Calu3 (cell line): ENCODE measurements at regions not wholly inside any gene's neighbourhood (a gene's known extent, or its start where the extent isn't known, plus 50 kb on each side); places are given as distances from the start of the nearest gene placed in this dataset.
A peak's percentile ranks its signal among the peaks of the same experiment; 100 is the strongest.

ENCODE experiments used
- BruUV-seq: library from RNA; stranded (reverse); fragments of 400-500 nt; replicated peaks from 2 replicates; lab custom pipeline; 2021; lab: Mats Ljungman, UMichigan
- CTCF ChIA-PET: fragments of 300-600 bp; sonication (Branson Sonifier 250); formaldehyde crosslinking; loops from one replicate; lab custom pipeline; 2022; ENCODE audit warnings: antibody characterized with exemption; lab: Charles Lee
- DNase-seq: peaks from one replicate; pipeline ENCODE4 v3.0.0; 2022
- H3K27ac Mint-ChIP-seq: one replicate; pipeline ENCODE4 v1.8.0; 2022; ENCODE audit warnings: mixed read lengths; ENCODE audit not compliant: unreplicated experiment
- H3K27me3 Mint-ChIP-seq: one replicate; pipeline ENCODE4 v1.8.0; 2022; ENCODE audit warnings: mixed read lengths; ENCODE audit not compliant: unreplicated experiment
- H3K36me3 Mint-ChIP-seq: one replicate; pipeline ENCODE4 v1.8.0; 2022; ENCODE audit warnings: mild to moderate bottlenecking, moderate library complexity, mixed read lengths; ENCODE audit not compliant: insufficient read depth, unreplicated experiment
- H3K4me1 Mint-ChIP-seq: one replicate; pipeline ENCODE4 v1.8.0; 2022; ENCODE audit warnings: mild to moderate bottlenecking, low read depth, mixed read lengths; ENCODE audit not compliant: unreplicated experiment
- H3K4me3 Mint-ChIP-seq: one replicate; pipeline ENCODE4 v1.8.0; 2022; ENCODE audit warnings: mild to moderate bottlenecking, low read depth, moderate library complexity, mixed read lengths; ENCODE audit not compliant: unreplicated experiment
- H3K9me3 Mint-ChIP-seq: one replicate; pipeline ENCODE4 v1.8.0; 2022; ENCODE audit warnings: low read depth, mixed read lengths; ENCODE audit not compliant: unreplicated experiment
- CTCF ChIP-seq: fragments of 200-600 bp; IDR thresholded peaks from one replicate; pipeline ENCODE4 v1.8.0; 2022; ENCODE audit warnings: antibody characterized with exemption; ENCODE audit not compliant: unreplicated experiment
- intact Hi-C: fragments of 100-400 bp; cut with micrococcal nuclease; formaldehyde crosslinking; loops from one replicate; pipeline ENCODE4 v1.10.0; 2022; ENCODE audit not compliant: unreplicated experiment

GRCh38 chr2:150607390-150607811 lies 119.9 kb upstream of the RND3 start:
- DNase-seq, result no peak
- BruUV-seq, result no TSS peak
- Mint-ChIP-seq H3K36me3 (no peaks in the 10 kb centered on the region), H3K27me3 (no peaks in the 10 kb centered on the region), H3K4me3 (no peak overlapping the region), H3K4me1 (peaks cover 23% of the 10 kb centered on the region), H3K9me3 (peaks cover 2% of the 10 kb centered on the region), H3K27ac (no peak overlapping the region)
- CTCF ChIA-PET, result interaction anchor here (0.6 kb wide), 1 partner anchor 11 kb away, joined by 4 read pairs; no protein-coding TSS in a partner anchor
- TF ChIP-seq CTCF, result no peak
- intact Hi-C loops, result loop anchor here (10.0 kb wide), 1 partner anchor 833 kb away; no protein-coding TSS in a partner anchor

GRCh38 chr2:150606380-150607060 lies 119.1 kb upstream of the RND3 start:
- no peaks in the 10 kb centered on the region for H3K36me3 Mint-ChIP-seq
- peaks cover 2% of the 10 kb centered on the region for H3K9me3 Mint-ChIP-seq
- no peak for DNase-seq
- peaks cover 26% of the 10 kb centered on the region for H3K4me1 Mint-ChIP-seq
- no peak overlapping the region for H3K4me3 Mint-ChIP-seq
- H3K27me3 Mint-ChIP-seq, result no peaks in the 10 kb centered on the region
- no peak for TF ChIP-seq CTCF
- no TSS peak for BruUV-seq
- intact Hi-C loops, result loop anchor here (10.0 kb wide), 1 partner anchor 832 kb away; no protein-coding TSS in a partner anchor
- no peak overlapping the region for H3K27ac Mint-ChIP-seq
- CTCF ChIA-PET, result interaction anchor here (0.6 kb wide), 1 partner anchor 11 kb away, joined by 4 read pairs; no protein-coding TSS in a partner anchor

GRCh38 chr2:150605664-150606063 lies 118.2 kb upstream of the RND3 start:
- H3K36me3 Mint-ChIP-seq, result no peaks in the 10 kb centered on the region
- CTCF ChIA-PET, result interaction anchor here (1.0 kb wide), 1 partner anchor 79 kb away, joined by 3 read pairs; no protein-coding TSS in a partner anchor
- intact Hi-C loops, result loop anchor here (10.0 kb wide), 1 partner anchor 831 kb away; no protein-coding TSS in a partner anchor
- peaks cover 27% of the 10 kb centered on the region for H3K4me1 Mint-ChIP-seq
- no peak for TF ChIP-seq CTCF
- DNase-seq, result no peak
- no peak overlapping the region for H3K4me3 Mint-ChIP-seq
- BruUV-seq, result no TSS peak
- no peak overlapping the region for H3K27ac Mint-ChIP-seq
- no peaks in the 10 kb centered on the region for H3K27me3 Mint-ChIP-seq
- peaks cover 2% of the 10 kb centered on the region for H3K9me3 Mint-ChIP-seq

DNA sequence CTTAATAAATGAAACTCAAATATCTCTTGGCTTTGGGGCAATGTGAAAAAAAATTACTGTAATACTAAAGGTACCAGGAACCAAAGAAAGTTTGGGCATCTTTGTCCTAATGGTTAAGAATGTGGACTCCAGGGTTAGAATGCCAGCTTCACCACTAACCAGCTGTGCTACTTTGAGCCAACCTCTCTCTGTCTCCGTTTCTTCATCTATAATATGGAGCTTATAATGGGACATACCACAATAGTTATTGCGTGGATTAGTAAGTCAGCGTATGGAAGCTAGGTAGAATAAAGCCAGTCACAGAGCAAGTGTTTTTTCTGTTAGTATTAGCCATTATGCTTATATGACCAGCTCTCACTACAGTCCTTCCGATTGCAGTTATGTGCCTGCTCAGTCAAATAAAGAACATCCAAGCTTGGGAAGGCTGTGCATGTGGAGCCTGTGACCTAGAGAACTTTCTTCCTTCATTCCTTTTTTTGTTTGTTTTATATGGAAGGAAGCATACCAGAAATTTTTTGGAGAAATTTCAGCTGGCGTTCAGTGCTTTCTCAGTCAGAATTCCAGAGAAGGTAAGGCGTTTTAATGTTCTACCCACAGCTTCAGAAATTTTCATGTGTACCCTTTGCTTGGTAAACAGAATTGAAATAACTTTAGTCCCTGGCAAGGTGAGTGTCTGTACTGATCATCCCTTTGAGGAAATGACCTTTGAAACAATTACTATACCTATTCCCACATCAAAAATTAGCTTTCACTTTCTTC lies 114.0 kb upstream of the RND3 start:
- CTCF ChIA-PET, result interaction anchor here (0.5 to 1.3 kb wide), 6 partner anchors 9 to 316 kb away, joined by 3 to 5 read pairs (median 4); no protein-coding TSS in a partner anchor
- Mint-ChIP-seq H3K27ac (no peak overlapping the region), H3K4me1 (peaks cover 15% of the 10 kb centered on the region), H3K27me3 (no peaks in the 10 kb centered on the region), H3K4me3 (peak overlapping the region; percentile 34), H3K9me3 (peaks cover 2% of the 10 kb centered on the region), H3K36me3 (no peaks in the 10 kb centered on the region)
- intact Hi-C loops, result loop anchor here (2.0 to 10.0 kb wide), 2 partner anchors 75 to 827 kb away; no protein-coding TSS in a partner anchor
- no peak for TF ChIP-seq CTCF
- BruUV-seq, result no TSS peak
- DNase-seq, result no peak
